ENCODE measurements at regions not wholly inside any gene's neighbourhood (a gene's known extent, or its start where the extent isn't known, plus 50 kb on each side); places are given as distances from the start of the nearest gene placed in this dataset.

DNA sequence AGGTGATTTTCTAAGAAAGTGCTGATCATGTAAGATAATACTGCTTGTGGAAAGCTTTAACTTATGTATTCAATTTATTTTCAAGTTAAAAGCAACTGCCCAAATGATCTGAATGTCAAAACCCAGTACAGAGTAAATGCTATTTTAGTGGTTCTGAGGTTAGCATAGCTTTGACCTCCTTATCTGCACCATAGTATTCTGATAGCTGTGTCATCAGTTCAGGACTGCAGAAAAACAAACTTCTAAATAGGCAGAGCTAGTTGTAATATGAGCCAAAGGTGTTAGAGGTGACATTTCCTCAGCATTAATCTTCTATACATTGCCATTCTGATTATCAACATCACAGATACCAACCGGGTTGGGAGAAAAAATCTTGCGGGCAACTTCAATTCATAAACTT lies 758.7 kb downstream of the SLITRK5 start:
- H3K27me3 Mint-ChIP-seq (ENCODE audit: insufficient read depth, low read depth), result peaks cover 2% of the 10 kb centered on the region
- no peaks in the 10 kb centered on the region for H4K20me1 ChIP-seq (ENCODE audit: low read depth)
- no peak overlapping the region for H2AFZ ChIP-seq (replicated peaks)
- no peaks in the 10 kb centered on the region for H3K36me3 ChIP-seq
- no peak overlapping the region for H3K9ac ChIP-seq
- H3K27me3 ChIP-seq, result no peaks in the 10 kb centered on the region
- H3K4me2 ChIP-seq, result no peak overlapping the region
- no peaks in the 10 kb centered on the region for H3F3A ChIP-seq (ENCODE audit: low read depth)
- no peaks in the 10 kb centered on the region for H3K36me3 Mint-ChIP-seq
- no peak overlapping the region for H3K27ac ChIP-seq
- no peak overlapping the region for H3K4me3 Mint-ChIP-seq
- H3K79me2 ChIP-seq (ENCODE audit: low read depth), result no peaks in the 10 kb centered on the region
- H3K4me1 ChIP-seq, result no peaks in the 10 kb centered on the region
- no peaks in the 10 kb centered on the region for H3K4me1 Mint-ChIP-seq
- TF ChIP-seq EZH2phosphoT487 (IDR thresholded peaks at IDR 0.05), result no peak
- no peak for DNase-seq (ENCODE audit: low spot score)
- no peak overlapping the region for H3K4me3 ChIP-seq
- no peaks in the 10 kb centered on the region for H3K9me3 ChIP-seq (ENCODE audit: low read depth)
- peaks cover 5% of the 10 kb centered on the region for H3K9me3 Mint-ChIP-seq
- H3K27ac Mint-ChIP-seq, result no peak overlapping the region

GRCh38 chr13:88434953-88435352 lies 763.8 kb downstream of the SLITRK5 start:
- no peak overlapping the region for H3K4me3 Mint-ChIP-seq
- peaks cover 3% of the 10 kb centered on the region for H3K9me3 Mint-ChIP-seq
- no peak overlapping the region for H3K9ac ChIP-seq
- peaks cover 2% of the 10 kb centered on the region for H3K9me3 ChIP-seq (ENCODE audit: low read depth)
- H4K20me1 ChIP-seq (ENCODE audit: low read depth), result no peaks in the 10 kb centered on the region
- H3K4me3 ChIP-seq, result no peak overlapping the region
- no peaks in the 10 kb centered on the region for H3K4me1 Mint-ChIP-seq
- H3K36me3 Mint-ChIP-seq, result no peaks in the 10 kb centered on the region
- no peaks in the 10 kb centered on the region for H3K36me3 ChIP-seq
- no peak overlapping the region for H3K27ac ChIP-seq
- TF ChIP-seq, protein P1, sequence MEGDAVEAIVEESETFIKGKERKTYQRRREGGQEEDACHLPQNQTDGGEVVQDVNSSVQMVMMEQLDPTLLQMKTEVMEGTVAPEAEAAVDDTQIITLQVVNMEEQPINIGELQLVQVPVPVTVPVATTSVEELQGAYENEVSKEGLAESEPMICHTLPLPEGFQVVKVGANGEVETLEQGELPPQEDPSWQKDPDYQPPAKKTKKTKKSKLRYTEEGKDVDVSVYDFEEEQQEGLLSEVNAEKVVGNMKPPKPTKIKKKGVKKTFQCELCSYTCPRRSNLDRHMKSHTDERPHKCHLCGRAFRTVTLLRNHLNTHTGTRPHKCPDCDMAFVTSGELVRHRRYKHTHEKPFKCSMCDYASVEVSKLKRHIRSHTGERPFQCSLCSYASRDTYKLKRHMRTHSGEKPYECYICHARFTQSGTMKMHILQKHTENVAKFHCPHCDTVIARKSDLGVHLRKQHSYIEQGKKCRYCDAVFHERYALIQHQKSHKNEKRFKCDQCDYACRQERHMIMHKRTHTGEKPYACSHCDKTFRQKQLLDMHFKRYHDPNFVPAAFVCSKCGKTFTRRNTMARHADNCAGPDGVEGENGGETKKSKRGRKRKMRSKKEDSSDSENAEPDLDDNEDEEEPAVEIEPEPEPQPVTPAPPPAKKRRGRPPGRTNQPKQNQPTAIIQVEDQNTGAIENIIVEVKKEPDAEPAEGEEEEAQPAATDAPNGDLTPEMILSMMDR (IDR thresholded peaks at IDR 0.05), result no peak
- TF ChIP-seq EZH2 (IDR thresholded peaks at IDR 0.05) (no peak), EZH2phosphoT487 (IDR thresholded peaks at IDR 0.05) (no peak)
- H2AFZ ChIP-seq (replicated peaks), result no peak overlapping the region
- no peak for DNase-seq (ENCODE audit: low spot score)
- no peaks in the 10 kb centered on the region for H3K4me1 ChIP-seq
- H3K79me2 ChIP-seq (ENCODE audit: low read depth), result no peaks in the 10 kb centered on the region
- H3K27ac Mint-ChIP-seq, result no peak overlapping the region
- no peaks in the 10 kb centered on the region for H3F3A ChIP-seq (ENCODE audit: low read depth)
- H3K27me3 ChIP-seq, result no peaks in the 10 kb centered on the region
- H3K27me3 Mint-ChIP-seq (ENCODE audit: insufficient read depth, low read depth), result no peaks in the 10 kb centered on the region
- H3K4me2 ChIP-seq, result no peak overlapping the region

DNA sequence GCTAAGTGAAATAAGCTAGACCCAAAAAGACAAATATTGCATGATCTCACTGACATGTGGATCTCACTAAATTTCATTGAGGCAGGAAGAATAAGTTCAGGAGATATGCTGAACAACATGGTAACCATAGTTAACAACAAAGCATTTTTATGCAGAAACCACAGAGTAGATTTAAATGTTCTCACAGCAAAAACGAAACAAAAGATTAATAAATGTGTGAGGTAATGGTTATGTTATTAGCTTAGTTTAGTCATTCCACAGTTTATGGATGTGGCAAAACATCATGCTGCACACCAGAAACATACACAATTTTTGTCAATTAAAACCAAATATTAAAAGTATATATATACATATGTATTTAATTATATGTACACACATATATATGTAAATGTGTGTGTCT lies 765.8 kb downstream of the SLITRK5 start:
- peaks cover 3% of the 10 kb centered on the region for H3K9me3 Mint-ChIP-seq
- TF ChIP-seq EZH2 (IDR thresholded peaks at IDR 0.05) (no peak), EZH2phosphoT487 (IDR thresholded peaks at IDR 0.05) (no peak)
- TF ChIP-seq, protein P1 (IDR thresholded peaks at IDR 0.05), result no peak
- H3K4me1 Mint-ChIP-seq, result no peaks in the 10 kb centered on the region

GRCh38 chr13:88450515-88450914 lies 779.3 kb downstream of the SLITRK5 start:
- Histone ChIP-seq H4K20me1 (ENCODE audit: low read depth) (no peaks in the 10 kb centered on the region), H3K4me3 (no peak overlapping the region), H3K27ac (no peak overlapping the region), H3K4me1 (no peaks in the 10 kb centered on the region), H3K79me2 (ENCODE audit: low read depth) (no peaks in the 10 kb centered on the region), H3K9ac (no peak overlapping the region), H3K9me3 (ENCODE audit: low read depth) (no peaks in the 10 kb centered on the region), H3F3A (ENCODE audit: low read depth) (no peaks in the 10 kb centered on the region), H2AFZ (replicated peaks) (no peak overlapping the region), H3K27me3 (no peaks in the 10 kb centered on the region), H3K4me2 (no peak overlapping the region), H3K36me3 (no peaks in the 10 kb centered on the region)
- no peaks in the 10 kb centered on the region for H3K4me1 Mint-ChIP-seq
- DNase-seq (ENCODE audit: low spot score), result no peak
- H3K9me3 Mint-ChIP-seq, result no peaks in the 10 kb centered on the region
- no peak overlapping the region for H3K4me3 Mint-ChIP-seq
- TF ChIP-seq EZH2phosphoT487 (IDR thresholded peaks at IDR 0.05), result no peak
- no peak for TF ChIP-seq EZH2 (IDR thresholded peaks at IDR 0.05)
- TF ChIP-seq, protein P1 (IDR thresholded peaks at IDR 0.05), result no peak
- no peaks in the 10 kb centered on the region for H3K36me3 Mint-ChIP-seq
- H3K27ac Mint-ChIP-seq, result no peak overlapping the region
- H3K27me3 Mint-ChIP-seq (ENCODE audit: insufficient read depth, low read depth), result no peaks in the 10 kb centered on the region

More for the DNA sequence above, 765.8 kb downstream of the SLITRK5 start:
- no peak overlapping the region for H3K4me3 Mint-ChIP-seq
- no peak overlapping the region for H3K4me3 ChIP-seq
- no peaks in the 10 kb centered on the region for H3K4me1 ChIP-seq
- no peaks in the 10 kb centered on the region for H3K79me2 ChIP-seq (ENCODE audit: low read depth)
- peaks cover 2% of the 10 kb centered on the region for H3K9me3 ChIP-seq (ENCODE audit: low read depth)
- no peak for DNase-seq (ENCODE audit: low spot score)
- H2AFZ ChIP-seq (replicated peaks), result no peak overlapping the region
- no peaks in the 10 kb centered on the region for H3K36me3 Mint-ChIP-seq
- no peaks in the 10 kb centered on the region for H3K27me3 Mint-ChIP-seq (ENCODE audit: insufficient read depth, low read depth)
- no peaks in the 10 kb centered on the region for H3K36me3 ChIP-seq
- H3F3A ChIP-seq (ENCODE audit: low read depth), result no peaks in the 10 kb centered on the region
- H3K9ac ChIP-seq, result no peak overlapping the region
- no peak overlapping the region for H3K27ac ChIP-seq
- H4K20me1 ChIP-seq (ENCODE audit: low read depth), result no peaks in the 10 kb centered on the region
- H3K4me2 ChIP-seq, result no peak overlapping the region
- H3K27ac Mint-ChIP-seq, result no peak overlapping the region
- no peaks in the 10 kb centered on the region for H3K27me3 ChIP-seq

All from neural progenitor cell (in vitro differentiated cells).